Nephron progenitor cell (in vitro differentiated cells): ENCODE measurements at regions not wholly inside any gene's neighbourhood (a gene's known extent, or its start where the extent isn't known, plus 50 kb on each side); places are given as distances from the start of the nearest gene placed in this dataset.
"Not testable (repeated sequence)": the region's sequence is repeated elsewhere in the genome, so short reads cannot be mapped to it uniquely, and the experiment has no call there.

ENCODE experiments used
- DNase-seq: peaks from one replicate; pipeline ENCODE4 v3.0.0; 2021
- H3K27ac Mint-ChIP-seq: 2 replicates; pipeline ENCODE4 v1.8.0; 2021; ENCODE audit warnings: mild to moderate bottlenecking, moderate library complexity, mixed read lengths
- H3K27me3 Mint-ChIP-seq: 2 replicates; pipeline ENCODE4 v1.8.0; 2021; ENCODE audit warnings: mild to moderate bottlenecking, low read depth, mixed read lengths; ENCODE audit not compliant: poor library complexity
- H3K36me3 Mint-ChIP-seq: 2 replicates; pipeline ENCODE4 v1.8.0; 2021; ENCODE audit warnings: low read depth, mixed read lengths
- H3K4me1 Mint-ChIP-seq: 2 replicates; pipeline ENCODE4 v1.8.0; 2021; ENCODE audit warnings: mixed read lengths
- H3K4me3 Mint-ChIP-seq: 2 replicates; pipeline ENCODE4 v1.8.0; 2021; ENCODE audit warnings: mild to moderate bottlenecking, moderate library complexity, mixed read lengths
- H3K9me3 Mint-ChIP-seq: 2 replicates; pipeline ENCODE4 v1.8.0; 2021; ENCODE audit warnings: mild to moderate bottlenecking, moderate library complexity, mixed read lengths
- TF ChIP-seq, protein P1 (sequence below): fragments of 200-600 bp; sonication (generic); IDR thresholded peaks from 2 replicates; pipeline ENCODE4 v1.5.0; 2021; ENCODE audit warnings: antibody characterized with exemption

- Mint-ChIP-seq H3K36me3 (peaks cover 4% of the 10 kb centered on the region), H3K27ac (no peak overlapping the region), H3K27me3 (peaks cover 3% of the 10 kb centered on the region), H3K4me1 (peaks cover 6% of the 10 kb centered on the region), H3K9me3 (peaks cover 22% of the 10 kb centered on the region), H3K4me3 (no peak overlapping the region)
- TF ChIP-seq, protein P1, sequence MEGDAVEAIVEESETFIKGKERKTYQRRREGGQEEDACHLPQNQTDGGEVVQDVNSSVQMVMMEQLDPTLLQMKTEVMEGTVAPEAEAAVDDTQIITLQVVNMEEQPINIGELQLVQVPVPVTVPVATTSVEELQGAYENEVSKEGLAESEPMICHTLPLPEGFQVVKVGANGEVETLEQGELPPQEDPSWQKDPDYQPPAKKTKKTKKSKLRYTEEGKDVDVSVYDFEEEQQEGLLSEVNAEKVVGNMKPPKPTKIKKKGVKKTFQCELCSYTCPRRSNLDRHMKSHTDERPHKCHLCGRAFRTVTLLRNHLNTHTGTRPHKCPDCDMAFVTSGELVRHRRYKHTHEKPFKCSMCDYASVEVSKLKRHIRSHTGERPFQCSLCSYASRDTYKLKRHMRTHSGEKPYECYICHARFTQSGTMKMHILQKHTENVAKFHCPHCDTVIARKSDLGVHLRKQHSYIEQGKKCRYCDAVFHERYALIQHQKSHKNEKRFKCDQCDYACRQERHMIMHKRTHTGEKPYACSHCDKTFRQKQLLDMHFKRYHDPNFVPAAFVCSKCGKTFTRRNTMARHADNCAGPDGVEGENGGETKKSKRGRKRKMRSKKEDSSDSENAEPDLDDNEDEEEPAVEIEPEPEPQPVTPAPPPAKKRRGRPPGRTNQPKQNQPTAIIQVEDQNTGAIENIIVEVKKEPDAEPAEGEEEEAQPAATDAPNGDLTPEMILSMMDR, result no peak
- no peak for DNase-seq
Observed at GRCh38 chr4:17027495-17027894, 129.1 kb upstream of the LDB2 start.

DNA sequence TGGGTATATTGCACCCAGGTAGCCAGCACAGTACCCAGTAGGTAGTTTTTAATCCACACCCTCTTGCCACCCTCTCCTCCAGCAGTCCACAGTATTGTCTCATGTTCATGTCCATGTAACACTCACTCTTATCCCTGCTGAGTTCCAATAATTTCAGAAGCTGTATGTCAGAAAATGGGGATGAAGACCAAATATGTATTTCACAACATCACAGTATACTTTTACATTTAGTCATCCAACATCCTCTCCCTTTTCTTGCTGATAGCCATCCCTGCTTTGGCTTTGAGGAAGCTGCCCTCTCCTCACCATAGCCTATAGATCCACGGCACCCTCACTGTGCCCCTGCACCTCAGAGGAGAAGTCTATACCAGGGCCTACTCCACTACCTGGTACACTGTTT lies 126.0 kb upstream of the LDB2 start:
- Mint-ChIP-seq H3K36me3 (no peaks in the 10 kb centered on the region), H3K9me3 (no peaks in the 10 kb centered on the region), H3K27ac (no peak overlapping the region), H3K4me3 (no peak overlapping the region), H3K27me3 (peaks cover 3% of the 10 kb centered on the region), H3K4me1 (peaks cover 12% of the 10 kb centered on the region)
- DNase-seq, result no peak
- TF ChIP-seq, protein P1, result no peak

DNA sequence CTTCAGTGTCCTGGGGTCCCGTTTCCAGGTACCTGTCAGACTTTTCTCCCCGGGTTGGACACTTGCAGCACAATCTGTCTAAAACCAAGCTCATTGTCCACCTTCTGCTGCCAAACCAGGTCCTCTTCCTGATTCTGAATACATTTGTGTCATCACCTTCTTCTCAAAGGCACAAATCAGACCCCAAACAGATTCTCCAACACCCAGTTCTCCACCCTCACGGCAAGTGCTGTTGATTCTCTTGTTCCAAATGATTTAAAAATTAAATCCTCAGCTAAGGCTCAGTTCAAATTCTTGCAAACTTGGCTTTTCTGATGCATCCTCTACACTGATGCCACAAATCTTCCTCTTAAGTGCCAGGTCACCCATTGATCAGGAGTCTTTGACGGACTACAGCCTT lies 122.5 kb upstream of the LDB2 start:
- H3K27me3 Mint-ChIP-seq, result no peaks in the 10 kb centered on the region
- no peak overlapping the region for H3K27ac Mint-ChIP-seq
- H3K9me3 Mint-ChIP-seq, result no peaks in the 10 kb centered on the region

GRCh38 chr4:17020451-17020850 lies 122.0 kb upstream of the LDB2 start:
- Mint-ChIP-seq H3K4me3 (no peak overlapping the region), H3K27me3 (no peaks in the 10 kb centered on the region), H3K9me3 (no peaks in the 10 kb centered on the region), H3K27ac (no peak overlapping the region), H3K4me1 (peaks cover 18% of the 10 kb centered on the region), H3K36me3 (no peaks in the 10 kb centered on the region)
- DNase-seq, result no peak
- TF ChIP-seq, protein P1, result no peak

More for the DNA sequence above, 122.5 kb upstream of the LDB2 start:
- no peaks in the 10 kb centered on the region for H3K36me3 Mint-ChIP-seq
- peaks cover 18% of the 10 kb centered on the region for H3K4me1 Mint-ChIP-seq
- no peak overlapping the region for H3K4me3 Mint-ChIP-seq
- DNase-seq, result no peak
- TF ChIP-seq, protein P1, result no peak

- H3K27me3 Mint-ChIP-seq, H3K4me3 Mint-ChIP-seq, DNase-seq, H3K27ac Mint-ChIP-seq, H3K9me3 Mint-ChIP-seq, H3K36me3 Mint-ChIP-seq: not testable (repeated sequence)
- peaks cover 18% of the 10 kb centered on the region for H3K4me1 Mint-ChIP-seq
Observed at GRCh38 chr4:17018621-17019020, 120.2 kb upstream of the LDB2 start.

DNA sequence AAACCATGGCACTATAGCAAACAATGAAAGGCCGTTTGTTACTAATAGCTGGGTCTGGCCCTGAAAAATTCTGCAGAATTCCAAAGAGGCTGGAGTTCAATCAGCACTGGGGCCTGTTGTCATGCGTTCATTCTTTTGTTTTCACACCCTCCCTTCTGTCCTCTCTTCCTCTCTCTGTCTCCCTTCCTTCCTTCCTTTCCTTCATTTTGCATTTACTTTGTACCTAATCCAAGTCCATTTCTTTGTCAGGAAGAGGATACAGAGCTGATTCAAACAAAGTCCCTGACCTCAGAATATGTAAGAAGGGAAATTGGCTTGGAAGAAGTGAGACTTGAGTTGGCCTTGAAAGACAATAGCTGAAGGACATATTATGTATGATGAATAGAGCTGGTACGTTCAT lies 119.6 kb upstream of the LDB2 start:
- H3K9me3 Mint-ChIP-seq, result no peaks in the 10 kb centered on the region
- no peak overlapping the region for H3K4me3 Mint-ChIP-seq
- no peaks in the 10 kb centered on the region for H3K27me3 Mint-ChIP-seq
- TF ChIP-seq, protein P1, result no peak
- DNase-seq, result no peak
- H3K4me1 Mint-ChIP-seq, result peaks cover 18% of the 10 kb centered on the region
- H3K36me3 Mint-ChIP-seq, result no peaks in the 10 kb centered on the region
- peak overlapping the region; percentile 56 for H3K27ac Mint-ChIP-seq
